A549 (cell line): ENCODE measurements at regions not wholly inside any gene's neighbourhood (a gene's known extent, or its start where the extent isn't known, plus 50 kb on each side); places are given as distances from the start of the nearest gene placed in this dataset.

Experiments
- ATAC-seq, 2 experiments: fragments of 200-7000 bp in 1 of 2; fragments of >200 bp in 1 of 2; cut with Nextera tagmentation in 1 of 2; cut with Tn5 transposase in 1 of 2; 3 replicates each; pipeline versions ENCODE4 v1.8.0 to v1.9.1; 2018 to 2020; ENCODE audit warnings: mild to moderate bottlenecking in 1 of 2, moderate library complexity in 1 of 2
- CTCF ChIA-PET: fragments of 300-600 bp; sonication (Branson Sonifier 250); formaldehyde crosslinking; extraction: SDS; loops from one replicate; lab custom pipeline; 2021; ENCODE audit warnings: antibody characterized with exemption, inconsistent platforms; lab: Yijun Ruan, JAX
- POLR2A ChIA-PET: fragments of 350-600 bp; formaldehyde crosslinking; extraction: SDS; loops from one replicate; lab custom pipeline; 2021; ENCODE audit warnings: antibody characterized with exemption, inconsistent platforms; lab: Yijun Ruan, JAX
- DNase-seq, 2 experiments: peaks; one replicate each; pipeline versions ENCODE4 v3.0.0 to v3.0.0-alpha.2; 2011 to 2016; ENCODE audit warnings: low read depth in 1 of 2, low spot score in 1 of 2
- FAIRE-seq: peaks from 2 replicates; lab custom pipeline; 2011; peaks lifted over from hg19 to GRCh38; lab: Jason Lieb, UNC
- H3K27ac ChIP-seq, 2 experiments: fragments of >200 bp; sonication (Bioruptor Twin); formaldehyde crosslinking; 3 replicates each; pipeline ENCODE4 v1.5.1; 2016 to 2017
- H3K4me1 ChIP-seq: fragments of >200 bp; sonication (Bioruptor Twin); formaldehyde crosslinking; 3 replicates; pipeline ENCODE4 v1.6.1; 2016
- H3K4me2 ChIP-seq: fragments of >200 bp; sonication (Bioruptor Twin); formaldehyde crosslinking; 3 replicates; pipeline ENCODE4 v1.6.1; 2016
- H3K4me3 ChIP-seq: fragments of >200 bp; sonication (Bioruptor Twin); formaldehyde crosslinking; 3 replicates; pipeline ENCODE4 v1.5.1; 2016
- H3K9me3 ChIP-seq: fragments of >200 bp; sonication (Bioruptor Twin); formaldehyde crosslinking; 3 replicates; pipeline ENCODE4 v1.6.1; 2016
- ATOH8 ChIP-seq: fragments of 250-450 bp; sonication (Bioruptor Pico); IDR thresholded peaks from 2 replicates; pipeline ENCODE4 v1.5.0; 2020; ENCODE audit warnings: low read depth, mild to moderate bottlenecking, moderate library complexity
- CBX2 ChIP-seq: fragments of 200-600 bp; sonication (generic); IDR thresholded peaks from 2 replicates; pipeline ENCODE4 v1.6.1; 2016; ENCODE audit warnings: low read depth, mild to moderate bottlenecking, borderline replicate concordance
- CBX8 ChIP-seq: fragments of 200-600 bp; sonication (generic); IDR thresholded peaks from 2 replicates; pipeline ENCODE4 v1.6.1; 2016
- E2F6 ChIP-seq: IDR thresholded peaks from 2 replicates; pipeline ENCODE4 v1.6.1; 2012; ENCODE audit warnings: low read depth, borderline replicate concordance
- EHF ChIP-seq: fragments of 250-450 bp; sonication (Bioruptor Pico); IDR thresholded peaks from 2 replicates; pipeline ENCODE4 v1.5.0; 2020; ENCODE audit warnings: mild to moderate bottlenecking
- FOXS1 ChIP-seq: fragments of 250-450 bp; sonication (Bioruptor Pico); IDR thresholded peaks from 2 replicates; pipeline ENCODE4 v1.5.0; 2020; ENCODE audit warnings: mild to moderate bottlenecking, moderate library complexity
- HDAC2 ChIP-seq: fragments of 200-600 bp; sonication (generic); IDR thresholded peaks from 2 replicates; pipeline ENCODE4 v1.6.1; 2016
- HEYL ChIP-seq: fragments of 250-450 bp; sonication (Bioruptor Pico); IDR thresholded peaks from 2 replicates; pipeline ENCODE4 v1.8.0; 2021; ENCODE audit warnings: mild to moderate bottlenecking, moderate library complexity
- HOXA7 ChIP-seq: fragments of 250-450 bp; sonication (Bioruptor Pico); IDR thresholded peaks from 2 replicates; pipeline ENCODE4 v1.5.0; 2020; ENCODE audit warnings: mild to moderate bottlenecking, moderate library complexity
- HOXB5 ChIP-seq: fragments of 250-450 bp; sonication (Bioruptor Pico); IDR thresholded peaks from 2 replicates; pipeline ENCODE4 v1.5.0; 2020; ENCODE audit warnings: mild to moderate bottlenecking, moderate library complexity
- KDM1A ChIP-seq: fragments of 200-600 bp; sonication (generic); IDR thresholded peaks from 2 replicates; pipeline ENCODE4 v1.6.1; 2016; ENCODE audit warnings: low read depth, mild to moderate bottlenecking
- KDM5A ChIP-seq: fragments of 200-600 bp; sonication (generic); IDR thresholded peaks from 2 replicates; pipeline ENCODE4 v1.6.1; 2016; ENCODE audit warnings: antibody characterized with exemption, mild to moderate bottlenecking
- MAFK ChIP-seq: fragments of 450-650 bp; IDR thresholded peaks from 2 replicates; pipeline ENCODE4 v1.6.1; 2014; ENCODE audit not compliant: partially characterized antibody
- NFE2L2 ChIP-seq: fragments of 150-350 bp; conservative IDR thresholded peaks from 2 replicates; pipeline ENCODE4 v1.6.1; 2014; ENCODE audit warnings: low read length
- NPAS2 ChIP-seq: fragments of 250-450 bp; sonication (Bioruptor Pico); IDR thresholded peaks from 2 replicates; pipeline ENCODE4 v1.8.0; 2022; ENCODE audit warnings: mild to moderate bottlenecking, moderate library complexity, borderline replicate concordance
- POLR2A ChIP-seq: IDR thresholded peaks from 2 replicates; pipeline ENCODE4 v1.6.1; 2012; ENCODE audit warnings: mild to moderate bottlenecking, low read length
- REST ChIP-seq: fragments of 200-600 bp; sonication (generic); IDR thresholded peaks from 2 replicates; pipeline ENCODE4 v1.6.1; 2016; ENCODE audit warnings: antibody characterized with exemption, mild to moderate bottlenecking, moderate library complexity
- RNF2 ChIP-seq: fragments of 200-600 bp; sonication (generic); IDR thresholded peaks from 2 replicates; pipeline ENCODE4 v1.6.1; 2016; ENCODE audit warnings: low read depth, mild to moderate bottlenecking, antibody characterized with exemption, moderate library complexity, borderline replicate concordance
- ZFP36 ChIP-seq: fragments of 450-650 bp; IDR thresholded peaks from 2 replicates; pipeline ENCODE4 v1.6.1; 2014; ENCODE audit warnings: borderline replicate concordance; ENCODE audit not compliant: partially characterized antibody
- ZNF302 ChIP-seq: fragments of 250-450 bp; sonication (Bioruptor Pico); IDR thresholded peaks from 2 replicates; pipeline ENCODE4 v1.9.0; 2021; ENCODE audit warnings: inconsistent platforms, mild to moderate bottlenecking, moderate library complexity
- WGBS: methylation state at CpG from one replicate; pipeline ENCODE4 v1.1.6; 2017; ENCODE audit errors: missing lambda C conversion rate; 5-methylcytosine and 5-hydroxymethylcytosine counted together
- TF ChIP-seq, protein P1 (sequence below): fragments of 450-650 bp; IDR thresholded peaks from 2 replicates; pipeline ENCODE4 v1.6.1; 2014; ENCODE audit warnings: antibody characterized with exemption
- TF ChIP-seq, protein P2 (sequence below): IDR thresholded peaks from 2 replicates; pipeline ENCODE4 v1.6.1; 2012
- TF ChIP-seq, protein P3 (sequence below): fragments of 150-350 bp; IDR thresholded peaks from 2 replicates; pipeline ENCODE4 v1.6.1; 2014; ENCODE audit warnings: low read depth, mild to moderate bottlenecking, low read length
- TF ChIP-seq, protein P4 (sequence below): fragments of >200 bp; sonication (Bioruptor Twin); formaldehyde crosslinking; IDR thresholded peaks from 3 replicates; pipeline ENCODE4 v1.5.1; 2016
- TF ChIP-seq, protein P5 (sequence below): IDR thresholded peaks from 2 replicates; pipeline ENCODE4 v1.6.1; 2012

DNA sequence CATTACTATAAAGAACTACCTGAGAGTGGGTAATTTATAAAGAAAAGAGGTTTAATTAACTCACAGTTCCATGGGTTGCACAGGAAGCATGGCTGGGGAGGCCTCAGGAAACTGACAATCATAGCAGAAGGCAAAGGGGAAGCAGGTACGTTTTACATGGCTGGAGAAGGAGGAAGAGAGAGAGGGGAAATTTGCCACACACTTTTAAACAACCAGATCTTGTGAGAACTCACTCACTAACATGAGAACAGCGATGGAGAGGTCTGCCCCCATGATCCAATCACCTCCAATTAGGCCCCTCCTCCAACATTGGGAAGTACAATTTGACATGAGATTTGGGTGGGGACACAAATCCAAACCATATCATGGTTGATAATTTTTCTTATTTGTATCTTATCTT lies 51.8 kb upstream of the PPP1R9A start:
- Histone ChIP-seq H3K27ac (no peak overlapping the region), H3K4me1 (no peaks in the 10 kb centered on the region), H3K4me3 (no peak overlapping the region), H3K9me3 (peaks cover 9% of the 10 kb centered on the region; the same call in 2 of the 3 replicates), H3K4me2 (no peak overlapping the region)
- TF ChIP-seq ZNF302 (CRISPR knock-in tag): no peak
- TF ChIP-seq ATOH8: no peak
- TF ChIP-seq, protein P1, sequence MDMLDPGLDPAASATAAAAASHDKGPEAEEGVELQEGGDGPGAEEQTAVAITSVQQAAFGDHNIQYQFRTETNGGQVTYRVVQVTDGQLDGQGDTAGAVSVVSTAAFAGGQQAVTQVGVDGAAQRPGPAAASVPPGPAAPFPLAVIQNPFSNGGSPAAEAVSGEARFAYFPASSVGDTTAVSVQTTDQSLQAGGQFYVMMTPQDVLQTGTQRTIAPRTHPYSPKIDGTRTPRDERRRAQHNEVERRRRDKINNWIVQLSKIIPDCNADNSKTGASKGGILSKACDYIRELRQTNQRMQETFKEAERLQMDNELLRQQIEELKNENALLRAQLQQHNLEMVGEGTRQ: no peak
- no peak for TF ChIP-seq MAFK
- TF ChIP-seq, protein P2, sequence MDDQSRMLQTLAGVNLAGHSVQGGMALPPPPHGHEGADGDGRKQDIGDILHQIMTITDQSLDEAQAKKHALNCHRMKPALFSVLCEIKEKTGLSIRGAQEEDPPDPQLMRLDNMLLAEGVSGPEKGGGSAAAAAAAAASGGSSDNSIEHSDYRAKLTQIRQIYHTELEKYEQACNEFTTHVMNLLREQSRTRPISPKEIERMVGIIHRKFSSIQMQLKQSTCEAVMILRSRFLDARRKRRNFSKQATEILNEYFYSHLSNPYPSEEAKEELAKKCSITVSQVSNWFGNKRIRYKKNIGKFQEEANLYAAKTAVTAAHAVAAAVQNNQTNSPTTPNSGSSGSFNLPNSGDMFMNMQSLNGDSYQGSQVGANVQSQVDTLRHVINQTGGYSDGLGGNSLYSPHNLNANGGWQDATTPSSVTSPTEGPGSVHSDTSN: no peak
- TF ChIP-seq NPAS2: no peak
- TF ChIP-seq REST: no peak
- TF ChIP-seq, protein P3, sequence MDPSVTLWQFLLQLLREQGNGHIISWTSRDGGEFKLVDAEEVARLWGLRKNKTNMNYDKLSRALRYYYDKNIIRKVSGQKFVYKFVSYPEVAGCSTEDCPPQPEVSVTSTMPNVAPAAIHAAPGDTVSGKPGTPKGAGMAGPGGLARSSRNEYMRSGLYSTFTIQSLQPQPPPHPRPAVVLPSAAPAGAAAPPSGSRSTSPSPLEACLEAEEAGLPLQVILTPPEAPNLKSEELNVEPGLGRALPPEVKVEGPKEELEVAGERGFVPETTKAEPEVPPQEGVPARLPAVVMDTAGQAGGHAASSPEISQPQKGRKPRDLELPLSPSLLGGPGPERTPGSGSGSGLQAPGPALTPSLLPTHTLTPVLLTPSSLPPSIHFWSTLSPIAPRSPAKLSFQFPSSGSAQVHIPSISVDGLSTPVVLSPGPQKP: no peak
- TF ChIP-seq KDM5A: no peak
- TF ChIP-seq E2F6: no peak
- TF ChIP-seq RNF2: no peak
- TF ChIP-seq CBX8: no peak
- no peak for TF ChIP-seq FOXS1 (CRISPR knock-in tag)
- ATAC-seq: no peak
- CTCF ChIA-PET: no interaction called here
- DNase-seq: no peak
- WGBS: 42% methylated on average over 2 of the region's 2 CpGs
- POLR2A ChIA-PET: no interaction called here
- FAIRE-seq: no peak

GRCh38 chr7:94856643-94857042 lies 50.8 kb upstream of the PPP1R9A start:
- no peak for FAIRE-seq
- WGBS: 14% methylated on average over 1 of the region's 1 CpG
- ChIA-PET CTCF (no interaction called here), POLR2A (no interaction called here)
- ATAC-seq: no peak
- H3K9me3 ChIP-seq: peaks cover 9% of the 10 kb centered on the region; the same call in 2 of the 3 replicates
- no peak overlapping the region for H3K4me2 ChIP-seq
- no peak overlapping the region for H3K27ac ChIP-seq
- H3K4me1 ChIP-seq: no peaks in the 10 kb centered on the region
- no peak overlapping the region for H3K4me3 ChIP-seq
- no peak for DNase-seq
- TF ChIP-seq FOXS1 (CRISPR knock-in tag): no peak
- no peak for TF ChIP-seq HEYL (CRISPR knock-in tag)
- TF ChIP-seq HDAC2: no peak
- TF ChIP-seq NPAS2: no peak
- TF ChIP-seq, protein P2: no peak
- TF ChIP-seq ZFP36: no peak
- TF ChIP-seq, protein P4, sequence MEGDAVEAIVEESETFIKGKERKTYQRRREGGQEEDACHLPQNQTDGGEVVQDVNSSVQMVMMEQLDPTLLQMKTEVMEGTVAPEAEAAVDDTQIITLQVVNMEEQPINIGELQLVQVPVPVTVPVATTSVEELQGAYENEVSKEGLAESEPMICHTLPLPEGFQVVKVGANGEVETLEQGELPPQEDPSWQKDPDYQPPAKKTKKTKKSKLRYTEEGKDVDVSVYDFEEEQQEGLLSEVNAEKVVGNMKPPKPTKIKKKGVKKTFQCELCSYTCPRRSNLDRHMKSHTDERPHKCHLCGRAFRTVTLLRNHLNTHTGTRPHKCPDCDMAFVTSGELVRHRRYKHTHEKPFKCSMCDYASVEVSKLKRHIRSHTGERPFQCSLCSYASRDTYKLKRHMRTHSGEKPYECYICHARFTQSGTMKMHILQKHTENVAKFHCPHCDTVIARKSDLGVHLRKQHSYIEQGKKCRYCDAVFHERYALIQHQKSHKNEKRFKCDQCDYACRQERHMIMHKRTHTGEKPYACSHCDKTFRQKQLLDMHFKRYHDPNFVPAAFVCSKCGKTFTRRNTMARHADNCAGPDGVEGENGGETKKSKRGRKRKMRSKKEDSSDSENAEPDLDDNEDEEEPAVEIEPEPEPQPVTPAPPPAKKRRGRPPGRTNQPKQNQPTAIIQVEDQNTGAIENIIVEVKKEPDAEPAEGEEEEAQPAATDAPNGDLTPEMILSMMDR: no peak
- no peak for TF ChIP-seq RNF2
- TF ChIP-seq NFE2L2: no peak
- no peak for TF ChIP-seq HOXB5
- no peak for TF ChIP-seq HOXA7 (CRISPR knock-in tag)
- no peak for TF ChIP-seq EHF
- TF ChIP-seq POLR2A: no peak
- TF ChIP-seq, protein P5, sequence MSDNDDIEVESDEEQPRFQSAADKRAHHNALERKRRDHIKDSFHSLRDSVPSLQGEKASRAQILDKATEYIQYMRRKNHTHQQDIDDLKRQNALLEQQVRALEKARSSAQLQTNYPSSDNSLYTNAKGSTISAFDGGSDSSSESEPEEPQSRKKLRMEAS: no peak
- TF ChIP-seq, protein P3: no peak
- TF ChIP-seq CBX2: no peak
- TF ChIP-seq KDM1A: no peak
